ENCODE measurements at regions not wholly inside any gene's neighbourhood (a gene's known extent, or its start where the extent isn't known, plus 50 kb on each side); places are given as distances from the start of the nearest gene placed in this dataset.

- TF ChIP-seq CTCF (IDR thresholded peaks at IDR 0.05): no peak
- Mint-ChIP-seq H3K9me3 (peaks cover 16% of the 10 kb centered on the region), H3K4me3 (no peak overlapping the region), H3K4me1 (ENCODE audit: low read depth) (no peaks in the 10 kb centered on the region), H3K27ac (no peak overlapping the region), H3K27me3 (no peaks in the 10 kb centered on the region), H3K36me3 (ENCODE audit: low read depth) (no peaks in the 10 kb centered on the region)
- POLR2A ChIA-PET: interaction anchor here (0.9 kb wide), 1 partner anchor 59 kb away, joined by 3 read pairs; no protein-coding TSS in a partner anchor
- no peak for ATAC-seq
- CTCF ChIA-PET: no interaction called here
- no peak for DNase-seq
- intact Hi-C loops (cut with micrococcal nuclease): no loop called here
These were observed 695.9 kb downstream of the OTOL1 start for GRCh38 chr3:162192340-162193029.

GRCh38 chr3:162193148-162194095 is 696.8 kb downstream of the OTOL1 start:
- Mint-ChIP-seq H3K4me3 (no peak overlapping the region), H3K36me3 (ENCODE audit: low read depth) (no peaks in the 10 kb centered on the region), H3K27me3 (no peaks in the 10 kb centered on the region), H3K27ac (no peak overlapping the region), H3K4me1 (ENCODE audit: low read depth) (no peaks in the 10 kb centered on the region), H3K9me3 (peaks cover 17% of the 10 kb centered on the region)
- ATAC-seq (no peak), DNase-seq (no peak)
- no peak for TF ChIP-seq CTCF (IDR thresholded peaks at IDR 0.05)
- intact Hi-C loops (cut with micrococcal nuclease): no loop called here
- ChIA-PET CTCF (no interaction called here), POLR2A (interaction anchor here (0.9 kb wide), 1 partner anchor 60 kb away, joined by 3 read pairs; no protein-coding TSS in a partner anchor)

GRCh38 chr3:162195147-162195546 is 698.5 kb downstream of the OTOL1 start:
- H3K27ac Mint-ChIP-seq: no peak overlapping the region

GRCh38 chr3:162196964-162197363 is 700.4 kb downstream of the OTOL1 start:
- ChIA-PET POLR2A (no interaction called here), CTCF (no interaction called here)
- intact Hi-C loops (cut with micrococcal nuclease): no loop called here
- H3K9me3 Mint-ChIP-seq: peaks cover 8% of the 10 kb centered on the region
- H3K4me1 Mint-ChIP-seq (ENCODE audit: low read depth): no peaks in the 10 kb centered on the region
- no peaks in the 10 kb centered on the region for H3K27me3 Mint-ChIP-seq
- no peak for ATAC-seq
- H3K4me3 Mint-ChIP-seq: no peak overlapping the region
- DNase-seq: no peak
- no peaks in the 10 kb centered on the region for H3K36me3 Mint-ChIP-seq (ENCODE audit: low read depth)
- TF ChIP-seq CTCF (IDR thresholded peaks at IDR 0.05): no peak
- H3K27ac Mint-ChIP-seq: no peak overlapping the region

More at GRCh38 chr3:162195147-162195546, 698.5 kb downstream of the OTOL1 start:
- TF ChIP-seq CTCF (IDR thresholded peaks at IDR 0.05): no peak
- intact Hi-C loops (cut with micrococcal nuclease): no loop called here
- H3K4me3 Mint-ChIP-seq: no peak overlapping the region
- ChIA-PET POLR2A (interaction anchor here (0.7 kb wide), 1 partner anchor 1156 kb away, joined by 3 read pairs; no protein-coding TSS in a partner anchor), CTCF (no interaction called here)
- H3K36me3 Mint-ChIP-seq (ENCODE audit: low read depth): no peaks in the 10 kb centered on the region
- no peaks in the 10 kb centered on the region for H3K4me1 Mint-ChIP-seq (ENCODE audit: low read depth)
- no peaks in the 10 kb centered on the region for H3K27me3 Mint-ChIP-seq
- H3K9me3 Mint-ChIP-seq: peaks cover 12% of the 10 kb centered on the region
- ATAC-seq (no peak), DNase-seq (no peak)

- intact Hi-C loops (cut with micrococcal nuclease): no loop called here
These were observed 704.2 kb downstream of the OTOL1 start for GRCh38 chr3:162200836-162201235.

More at GRCh38 chr3:162200836-162201235, 704.2 kb downstream of the OTOL1 start:
- DNase-seq (no peak), ATAC-seq (no peak)
- CTCF ChIA-PET: no interaction called here
- H3K4me1 Mint-ChIP-seq (ENCODE audit: low read depth): no peaks in the 10 kb centered on the region
- H3K27ac Mint-ChIP-seq: no peak overlapping the region
- H3K36me3 Mint-ChIP-seq (ENCODE audit: low read depth): no peaks in the 10 kb centered on the region
- H3K9me3 Mint-ChIP-seq: peaks cover 5% of the 10 kb centered on the region
- H3K4me3 Mint-ChIP-seq: no peak overlapping the region
- POLR2A ChIA-PET: interaction anchor here (0.6 kb wide), 1 partner anchor 425 kb away, joined by 3 read pairs; no protein-coding TSS in a partner anchor
- no peak for TF ChIP-seq CTCF (IDR thresholded peaks at IDR 0.05)
- H3K27me3 Mint-ChIP-seq: no peaks in the 10 kb centered on the region
